Liver (tissue), 8 donors: ENCODE measurements at regions not wholly inside any gene's neighbourhood (a gene's known extent, or its start where the extent isn't known, plus 50 kb on each side); places are given as distances from the start of the nearest gene placed in this dataset.

Source experiments
- DNase-seq: peaks from one replicate; pipeline ENCODE4 v3.0.0-alpha.2; 2017; ENCODE audit warnings: low spot score
- H3K27ac ChIP-seq, 2 donors: one replicate each; pipeline ENCODE4 v1.7.0; 2013; ENCODE audit warnings: inconsistent platforms in 2 of 2, low read length in 2 of 2, control low read depth in 1 of 2, low read depth in 1 of 2, mild to moderate bottlenecking in 1 of 2
- H3K27me3 ChIP-seq, 4 donors: one replicate each; pipeline versions ENCODE4 v1.6.1 to v1.7.0; 2013; ENCODE audit warnings: low read length in 3 of 4, inconsistent platforms in 1 of 4, mild to moderate bottlenecking in 1 of 4, moderate library complexity in 1 of 4; ENCODE audit not compliant: control insufficient read depth in 4 of 4, insufficient read depth in 4 of 4
- H3K36me3 ChIP-seq, 4 donors: one replicate each; pipeline versions ENCODE4 v1.6.1 to v1.7.0; 2013; ENCODE audit warnings: low read length in 3 of 4, mild to moderate bottlenecking in 3 of 4, low read depth in 1 of 4, moderate library complexity in 1 of 4; ENCODE audit not compliant: control insufficient read depth in 4 of 4, insufficient read depth in 3 of 4
- H3K4me1 ChIP-seq, 4 donors: one replicate each; pipeline versions ENCODE4 v1.6.1 to v1.7.0; 2013; ENCODE audit warnings: low read length in 3 of 4, mild to moderate bottlenecking in 3 of 4, moderate library complexity in 1 of 4; ENCODE audit not compliant: control insufficient read depth in 4 of 4, insufficient read depth in 4 of 4
- H3K4me3 ChIP-seq, 3 donors: one replicate each; pipeline versions ENCODE4 v1.6.1 to v1.7.0; 2013; ENCODE audit warnings: low read length in 3 of 3, control low read depth in 1 of 3, low read depth in 1 of 3, mild to moderate bottlenecking in 1 of 3
- H3K9ac ChIP-seq, 2 donors: one replicate each; pipeline ENCODE4 v1.7.0; 2013; ENCODE audit warnings: low read length in 2 of 2, mild to moderate bottlenecking in 2 of 2, moderate library complexity in 2 of 2, control low read depth in 1 of 2, low read depth in 1 of 2
- H3K9me3 ChIP-seq, 4 donors: one replicate each; pipeline versions ENCODE4 v1.6.1 to v1.7.0; 2013; ENCODE audit warnings: low read length in 3 of 4; ENCODE audit not compliant: control insufficient read depth in 4 of 4
- EGR1 ChIP-seq, 2 donors: IDR thresholded peaks; 2 replicates each; pipeline ENCODE4 v1.6.1; 2016 to 2018; ENCODE audit warnings: antibody characterized with exemption in 2 of 2, low read depth in 2 of 2
- FOXA1 ChIP-seq: IDR thresholded peaks from 2 replicates; pipeline ENCODE4 v1.6.1; 2016; ENCODE audit warnings: antibody characterized with exemption
- HNF4A ChIP-seq, 2 donors: conservative IDR thresholded peaks; 2 replicates each; pipeline ENCODE4 v1.6.1; 2016; ENCODE audit warnings: antibody characterized with exemption in 2 of 2, mild to moderate bottlenecking in 2 of 2
- JUND ChIP-seq, 2 donors: IDR thresholded peaks; 2 replicates each; pipeline ENCODE4 v1.6.1; 2016; ENCODE audit warnings: antibody characterized with exemption in 2 of 2
- NR2F2 ChIP-seq: IDR thresholded peaks from 2 replicates; pipeline ENCODE4 v1.6.1; 2016; ENCODE audit warnings: antibody characterized with exemption
- RAD21 ChIP-seq, 2 donors: IDR thresholded peaks; 2 replicates each; pipeline ENCODE4 v1.6.1; 2016; ENCODE audit warnings: antibody characterized with exemption in 2 of 2, mild to moderate bottlenecking in 2 of 2
- SP1 ChIP-seq: IDR thresholded peaks from 2 replicates; pipeline ENCODE4 v1.6.1; 2018; ENCODE audit warnings: antibody characterized with exemption, mild to moderate bottlenecking
- TAF1 ChIP-seq: conservative IDR thresholded peaks from 2 replicates; pipeline ENCODE4 v1.6.1; 2016; ENCODE audit warnings: antibody characterized with exemption, mild to moderate bottlenecking
- YY1 ChIP-seq: IDR thresholded peaks from 2 replicates; pipeline ENCODE4 v1.6.1; 2016; ENCODE audit warnings: antibody characterized with exemption, mild to moderate bottlenecking
- WGBS: extraction: QIAGEN DNeasy Blood & Tissue Kit; methylation state at CpG from one replicate; pipeline ENCODE4 v1.1.7; 2013; 5-methylcytosine and 5-hydroxymethylcytosine counted together
- TF ChIP-seq, protein P1 (sequence below): IDR thresholded peaks from 2 replicates; pipeline ENCODE4 v1.6.1; 2016; ENCODE audit warnings: antibody characterized with exemption
- TF ChIP-seq, protein P2 (sequence below): IDR thresholded peaks from 2 replicates; pipeline ENCODE4 v1.6.1; 2016; ENCODE audit warnings: antibody characterized with exemption, mild to moderate bottlenecking
- TF ChIP-seq, protein P3 (sequence below): fragments of 150-350 bp; IDR thresholded peaks from 2 replicates; pipeline ENCODE4 v1.5.1; 2017; ENCODE audit warnings: improper control_type of control experiment, low read depth, low read length; ENCODE audit not compliant: missing input control
- TF ChIP-seq, protein P4 (sequence below): IDR thresholded peaks from 2 replicates; pipeline ENCODE4 v1.6.1; 2016; ENCODE audit warnings: antibody characterized with exemption
- TF ChIP-seq, protein P5 (sequence below): IDR thresholded peaks from 2 replicates; pipeline ENCODE4 v1.6.1; 2016; ENCODE audit warnings: antibody characterized with exemption
- donor health status: healthy.
- donor health status: healthy.
- donor health status: healthy.
- donor health status: healthy.
- donor health status: healthy.

DNA sequence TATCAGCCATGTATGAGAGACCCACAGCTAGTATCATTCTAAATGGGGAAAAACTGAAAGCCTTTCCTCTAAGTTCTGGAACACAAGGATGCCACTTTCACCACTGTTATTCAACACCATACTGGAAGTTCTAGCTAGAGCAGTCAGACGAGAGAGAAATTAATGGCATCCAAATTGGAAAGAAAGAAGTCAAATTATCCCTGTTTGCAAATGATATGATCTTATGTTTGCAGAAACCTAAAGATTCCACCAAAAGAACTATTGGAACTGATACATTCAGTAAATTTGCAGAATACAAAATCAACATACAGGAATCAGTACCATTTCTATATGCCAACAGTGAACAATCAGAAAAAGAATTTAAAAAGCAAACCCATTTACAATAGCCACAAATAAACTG, 226.0 kb downstream of the TRPC6 start:
- no peak for DNase-seq
- H3K36me3 ChIP-seq, result no peaks in the 10 kb centered on the region
- WGBS, result 78% methylated on average over 1 of the region's 1 CpG
- no peaks in the 10 kb centered on the region for H3K9me3 ChIP-seq
- no peaks in the 10 kb centered on the region for H3K27me3 ChIP-seq
- H3K27ac ChIP-seq, result no peak overlapping the region
- no peak overlapping the region for H3K9ac ChIP-seq
- no peaks in the 10 kb centered on the region for H3K4me1 ChIP-seq
- TF ChIP-seq TAF1 (no peak), EGR1 (IDR thresholded peaks at IDR 0.05; ENCODE audit: low read depth in 2 of 2) (no peak), JUND (IDR thresholded peaks at IDR 0.05) (no peak), SP1 (no peak), YY1 (no peak), RAD21 (IDR thresholded peaks at IDR 0.05) (no peak), FOXA1 (no peak), HNF4A (conservative IDR thresholded peaks at IDR 0.05) (no peak)
- TF ChIP-seq, protein P1, sequence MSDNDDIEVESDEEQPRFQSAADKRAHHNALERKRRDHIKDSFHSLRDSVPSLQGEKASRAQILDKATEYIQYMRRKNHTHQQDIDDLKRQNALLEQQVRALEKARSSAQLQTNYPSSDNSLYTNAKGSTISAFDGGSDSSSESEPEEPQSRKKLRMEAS, result no peak
- TF ChIP-seq, protein P2, sequence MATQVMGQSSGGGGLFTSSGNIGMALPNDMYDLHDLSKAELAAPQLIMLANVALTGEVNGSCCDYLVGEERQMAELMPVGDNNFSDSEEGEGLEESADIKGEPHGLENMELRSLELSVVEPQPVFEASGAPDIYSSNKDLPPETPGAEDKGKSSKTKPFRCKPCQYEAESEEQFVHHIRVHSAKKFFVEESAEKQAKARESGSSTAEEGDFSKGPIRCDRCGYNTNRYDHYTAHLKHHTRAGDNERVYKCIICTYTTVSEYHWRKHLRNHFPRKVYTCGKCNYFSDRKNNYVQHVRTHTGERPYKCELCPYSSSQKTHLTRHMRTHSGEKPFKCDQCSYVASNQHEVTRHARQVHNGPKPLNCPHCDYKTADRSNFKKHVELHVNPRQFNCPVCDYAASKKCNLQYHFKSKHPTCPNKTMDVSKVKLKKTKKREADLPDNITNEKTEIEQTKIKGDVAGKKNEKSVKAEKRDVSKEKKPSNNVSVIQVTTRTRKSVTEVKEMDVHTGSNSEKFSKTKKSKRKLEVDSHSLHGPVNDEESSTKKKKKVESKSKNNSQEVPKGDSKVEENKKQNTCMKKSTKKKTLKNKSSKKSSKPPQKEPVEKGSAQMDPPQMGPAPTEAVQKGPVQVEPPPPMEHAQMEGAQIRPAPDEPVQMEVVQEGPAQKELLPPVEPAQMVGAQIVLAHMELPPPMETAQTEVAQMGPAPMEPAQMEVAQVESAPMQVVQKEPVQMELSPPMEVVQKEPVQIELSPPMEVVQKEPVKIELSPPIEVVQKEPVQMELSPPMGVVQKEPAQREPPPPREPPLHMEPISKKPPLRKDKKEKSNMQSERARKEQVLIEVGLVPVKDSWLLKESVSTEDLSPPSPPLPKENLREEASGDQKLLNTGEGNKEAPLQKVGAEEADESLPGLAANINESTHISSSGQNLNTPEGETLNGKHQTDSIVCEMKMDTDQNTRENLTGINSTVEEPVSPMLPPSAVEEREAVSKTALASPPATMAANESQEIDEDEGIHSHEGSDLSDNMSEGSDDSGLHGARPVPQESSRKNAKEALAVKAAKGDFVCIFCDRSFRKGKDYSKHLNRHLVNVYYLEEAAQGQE, result no peak
- TF ChIP-seq, protein P3, sequence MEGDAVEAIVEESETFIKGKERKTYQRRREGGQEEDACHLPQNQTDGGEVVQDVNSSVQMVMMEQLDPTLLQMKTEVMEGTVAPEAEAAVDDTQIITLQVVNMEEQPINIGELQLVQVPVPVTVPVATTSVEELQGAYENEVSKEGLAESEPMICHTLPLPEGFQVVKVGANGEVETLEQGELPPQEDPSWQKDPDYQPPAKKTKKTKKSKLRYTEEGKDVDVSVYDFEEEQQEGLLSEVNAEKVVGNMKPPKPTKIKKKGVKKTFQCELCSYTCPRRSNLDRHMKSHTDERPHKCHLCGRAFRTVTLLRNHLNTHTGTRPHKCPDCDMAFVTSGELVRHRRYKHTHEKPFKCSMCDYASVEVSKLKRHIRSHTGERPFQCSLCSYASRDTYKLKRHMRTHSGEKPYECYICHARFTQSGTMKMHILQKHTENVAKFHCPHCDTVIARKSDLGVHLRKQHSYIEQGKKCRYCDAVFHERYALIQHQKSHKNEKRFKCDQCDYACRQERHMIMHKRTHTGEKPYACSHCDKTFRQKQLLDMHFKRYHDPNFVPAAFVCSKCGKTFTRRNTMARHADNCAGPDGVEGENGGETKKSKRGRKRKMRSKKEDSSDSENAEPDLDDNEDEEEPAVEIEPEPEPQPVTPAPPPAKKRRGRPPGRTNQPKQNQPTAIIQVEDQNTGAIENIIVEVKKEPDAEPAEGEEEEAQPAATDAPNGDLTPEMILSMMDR, result no peak
- TF ChIP-seq, protein P4, sequence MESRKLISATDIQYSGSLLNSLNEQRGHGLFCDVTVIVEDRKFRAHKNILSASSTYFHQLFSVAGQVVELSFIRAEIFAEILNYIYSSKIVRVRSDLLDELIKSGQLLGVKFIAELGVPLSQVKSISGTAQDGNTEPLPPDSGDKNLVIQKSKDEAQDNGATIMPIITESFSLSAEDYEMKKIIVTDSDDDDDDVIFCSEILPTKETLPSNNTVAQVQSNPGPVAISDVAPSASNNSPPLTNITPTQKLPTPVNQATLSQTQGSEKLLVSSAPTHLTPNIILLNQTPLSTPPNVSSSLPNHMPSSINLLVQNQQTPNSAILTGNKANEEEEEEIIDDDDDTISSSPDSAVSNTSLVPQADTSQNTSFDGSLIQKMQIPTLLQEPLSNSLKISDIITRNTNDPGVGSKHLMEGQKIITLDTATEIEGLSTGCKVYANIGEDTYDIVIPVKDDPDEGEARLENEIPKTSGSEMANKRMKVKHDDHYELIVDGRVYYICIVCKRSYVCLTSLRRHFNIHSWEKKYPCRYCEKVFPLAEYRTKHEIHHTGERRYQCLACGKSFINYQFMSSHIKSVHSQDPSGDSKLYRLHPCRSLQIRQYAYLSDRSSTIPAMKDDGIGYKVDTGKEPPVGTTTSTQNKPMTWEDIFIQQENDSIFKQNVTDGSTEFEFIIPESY, result no peak
- TF ChIP-seq, protein P5, sequence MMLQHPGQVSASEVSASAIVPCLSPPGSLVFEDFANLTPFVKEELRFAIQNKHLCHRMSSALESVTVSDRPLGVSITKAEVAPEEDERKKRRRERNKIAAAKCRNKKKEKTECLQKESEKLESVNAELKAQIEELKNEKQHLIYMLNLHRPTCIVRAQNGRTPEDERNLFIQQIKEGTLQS, result no peak
- no peak overlapping the region for H3K4me3 ChIP-seq

DNA sequence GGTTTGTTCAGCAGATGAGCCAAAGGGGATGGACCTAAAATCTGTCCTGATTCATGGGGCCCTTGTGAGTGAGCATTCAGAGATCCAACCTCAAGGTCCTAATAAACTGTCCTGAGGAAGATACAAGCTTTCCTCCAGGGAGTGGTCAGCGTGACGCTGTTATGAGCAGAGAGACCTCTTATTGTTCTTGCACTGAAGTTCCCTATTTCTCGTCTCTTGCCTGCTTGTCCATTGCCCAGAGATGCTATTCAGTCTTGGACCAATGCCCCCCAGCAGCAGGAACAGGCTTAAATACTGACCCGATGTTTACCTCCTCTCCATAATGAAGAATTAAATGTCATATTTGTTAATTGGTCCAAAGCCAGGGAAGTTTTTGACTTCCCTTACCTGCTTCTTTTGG, 225.2 kb upstream of the PGR start:
- H3K4me3 ChIP-seq, result no peak overlapping the region
- TF ChIP-seq EGR1 (IDR thresholded peaks at IDR 0.05; ENCODE audit: low read depth in 2 of 2) (no peak), FOXA1 (no peak), NR2F2 (no peak), TAF1 (no peak), YY1 (no peak)
- TF ChIP-seq, protein P5, result no peak
- 82% methylated on average over 4 of the region's 4 CpGs for WGBS

More for the DNA sequence above, 225.2 kb upstream of the PGR start:
- no peak for DNase-seq
- H3K36me3 ChIP-seq, result no peaks in the 10 kb centered on the region
- H3K4me1 ChIP-seq, result no peaks in the 10 kb centered on the region
- H3K27ac ChIP-seq, result no peak overlapping the region
- H3K9me3 ChIP-seq, result no peaks in the 10 kb centered on the region
- no peaks in the 10 kb centered on the region for H3K27me3 ChIP-seq
- H3K9ac ChIP-seq, result no peak overlapping the region
